ENCODE measurements at regions not wholly inside any gene's neighbourhood (a gene's known extent, or its start where the extent isn't known, plus 50 kb on each side); places are given as distances from the start of the nearest gene placed in this dataset.

- DNase-seq: no peak
These were observed 325.4 kb downstream of the BRD1 start for GRCh38 chr22:49502126-49502826.

GRCh38 chr22:49500942-49501395 lies 326.7 kb downstream of the BRD1 start:
- DNase-seq: no peak

- no peak for DNase-seq
These were observed 327.6 kb downstream of the BRD1 start for GRCh38 chr22:49500076-49500460.

- DNase-seq: no peak
These were observed 328.1 kb downstream of the BRD1 start for GRCh38 chr22:49499433-49500075.

GRCh38 chr22:49497266-49497665 lies 330.4 kb downstream of the BRD1 start:
- DNase-seq: no peak

GRCh38 chr22:49494555-49494954 lies 333.1 kb downstream of the BRD1 start:
- DNase-seq: no peak

GRCh38 chr22:49492741-49493251 lies 334.9 kb downstream of the BRD1 start:
- no peak for DNase-seq

GRCh38 chr22:49492308-49492707 lies 335.4 kb downstream of the BRD1 start:
- no peak for DNase-seq

- DNase-seq: no peak
These were observed 335.9 kb downstream of the BRD1 start for GRCh38 chr22:49491726-49492125.

- DNase-seq: no peak
These were observed 336.4 kb downstream of the BRD1 start for GRCh38 chr22:49491221-49491635.

GRCh38 chr22:49490692-49491091 lies 337.0 kb downstream of the BRD1 start:
- DNase-seq: no peak

GRCh38 chr22:49489821-49490220 lies 337.9 kb downstream of the BRD1 start:
- no peak for DNase-seq

- no peak for DNase-seq
These were observed 338.7 kb downstream of the BRD1 start for GRCh38 chr22:49488943-49489342.

GRCh38 chr22:49487950-49488349 lies 339.7 kb downstream of the BRD1 start:
- DNase-seq: no peak

- DNase-seq: no peak
These were observed 341.4 kb downstream of the BRD1 start for GRCh38 chr22:49486225-49486624.

GRCh38 chr22:49483946-49484345 lies 343.7 kb downstream of the BRD1 start:
- no peak for DNase-seq

GRCh38 chr22:49483281-49483870 lies 344.3 kb downstream of the BRD1 start:
- DNase-seq: no peak

- DNase-seq: no peak
These were observed 344.9 kb downstream of the BRD1 start for GRCh38 chr22:49482811-49483210.

- DNase-seq: no peak
These were observed 345.8 kb downstream of the BRD1 start for GRCh38 chr22:49481659-49482399.

GRCh38 chr22:49480896-49481658 lies 346.6 kb downstream of the BRD1 start:
- DNase-seq: no peak

GRCh38 chr22:49480331-49480730 lies 347.3 kb downstream of the BRD1 start:
- no peak for DNase-seq

GRCh38 chr22:49479566-49479965 lies 348.1 kb downstream of the BRD1 start:
- DNase-seq: no peak

Measured in CD4-positive, alpha-beta T cell treated with Interleukin-21 for 1 hour (primary cell).